ENCODE measurements at regions not wholly inside any gene's neighbourhood (a gene's known extent, or its start where the extent isn't known, plus 50 kb on each side); places are given as distances from the start of the nearest gene placed in this dataset.

DNA sequence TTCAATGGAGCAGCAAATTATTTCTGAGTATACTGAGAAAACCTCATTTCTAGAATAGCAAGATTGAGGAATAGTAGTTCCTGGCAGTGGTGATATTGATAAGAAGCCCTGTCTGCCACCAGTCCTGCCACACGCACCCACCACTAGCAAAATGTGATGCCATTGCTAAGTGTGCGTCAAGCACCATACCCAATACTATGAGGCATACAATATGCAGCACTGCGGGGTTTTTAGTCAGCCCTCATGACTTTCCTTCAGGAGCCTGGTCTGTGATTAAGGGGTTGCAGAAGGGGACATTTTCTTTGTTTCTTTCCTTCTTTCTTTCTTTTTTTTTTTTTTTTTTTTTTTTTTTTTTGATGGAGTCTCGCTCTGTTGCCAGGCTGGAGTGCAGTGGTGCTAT is 128.7 kb upstream of the USP38 start:
- no peak for DNase-seq (ENCODE audit: low read depth in 2 of 3, low spot score in 2 of 3)

DNA sequence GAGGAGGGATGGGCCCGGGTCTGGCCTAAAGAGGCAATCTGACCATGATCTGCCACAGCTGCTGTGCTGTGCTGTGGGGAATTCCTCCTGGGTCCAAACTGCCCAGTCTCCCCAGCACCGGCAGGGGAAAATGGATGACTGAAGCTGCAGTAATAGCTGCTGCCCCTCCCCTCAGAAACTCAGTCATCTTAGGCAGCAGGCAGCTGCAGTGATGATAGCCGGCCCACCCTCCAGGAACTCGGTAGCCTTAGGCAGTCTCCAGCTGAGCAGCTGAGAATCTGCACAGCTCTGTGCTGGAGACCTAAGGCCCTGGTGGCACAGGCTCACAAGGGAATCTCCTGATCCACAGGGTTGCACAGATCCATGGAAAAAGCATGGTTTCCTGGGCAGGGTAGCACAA is 113.4 kb upstream of the USP38 start:
- no peak for DNase-seq (ENCODE audit: low read depth in 2 of 3, low spot score in 2 of 3)

DNA sequence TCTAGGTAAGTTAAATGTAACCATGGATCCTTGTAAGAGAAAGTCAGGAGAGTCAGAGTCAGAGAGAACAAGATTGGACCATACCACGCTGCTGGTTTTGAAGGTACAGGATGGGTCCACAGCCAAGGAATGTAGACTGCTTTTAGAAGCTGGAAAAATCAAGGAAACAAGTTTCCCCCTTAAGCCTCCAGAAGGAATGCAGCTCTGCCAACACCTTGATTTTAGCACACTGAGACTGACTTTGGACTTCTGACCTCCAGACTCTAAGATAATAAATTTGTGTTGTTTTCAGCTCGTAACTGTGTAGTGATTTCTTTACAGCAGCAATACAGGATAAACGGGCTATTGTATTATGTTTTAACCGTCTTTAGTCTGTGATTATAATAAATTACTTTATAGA is 108.0 kb upstream of the USP38 start:
- DNase-seq (ENCODE audit: low read depth in 2 of 3, low spot score in 2 of 3) = no peak

DNA sequence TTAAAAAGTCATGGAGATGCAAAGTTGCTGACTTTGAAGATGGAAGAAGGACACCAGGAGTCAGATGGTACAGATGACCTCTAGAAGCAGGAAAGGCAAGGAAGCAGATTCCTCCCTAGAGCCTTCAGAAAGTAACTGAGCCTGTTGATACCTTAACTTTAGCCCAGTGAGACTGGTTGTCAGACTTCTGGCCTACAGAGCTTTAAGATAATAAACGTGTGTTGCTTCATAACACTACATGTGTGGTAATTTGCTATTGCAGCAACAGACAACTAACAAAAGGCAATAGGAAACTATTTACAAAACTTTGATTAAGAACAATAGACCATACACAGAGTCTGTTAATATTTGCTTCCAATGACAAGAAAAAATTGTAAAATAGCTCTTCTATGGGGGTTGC is 102.0 kb upstream of the USP38 start:
- DNase-seq (ENCODE audit: low read depth in 2 of 3, low spot score in 2 of 3) = no peak

DNA sequence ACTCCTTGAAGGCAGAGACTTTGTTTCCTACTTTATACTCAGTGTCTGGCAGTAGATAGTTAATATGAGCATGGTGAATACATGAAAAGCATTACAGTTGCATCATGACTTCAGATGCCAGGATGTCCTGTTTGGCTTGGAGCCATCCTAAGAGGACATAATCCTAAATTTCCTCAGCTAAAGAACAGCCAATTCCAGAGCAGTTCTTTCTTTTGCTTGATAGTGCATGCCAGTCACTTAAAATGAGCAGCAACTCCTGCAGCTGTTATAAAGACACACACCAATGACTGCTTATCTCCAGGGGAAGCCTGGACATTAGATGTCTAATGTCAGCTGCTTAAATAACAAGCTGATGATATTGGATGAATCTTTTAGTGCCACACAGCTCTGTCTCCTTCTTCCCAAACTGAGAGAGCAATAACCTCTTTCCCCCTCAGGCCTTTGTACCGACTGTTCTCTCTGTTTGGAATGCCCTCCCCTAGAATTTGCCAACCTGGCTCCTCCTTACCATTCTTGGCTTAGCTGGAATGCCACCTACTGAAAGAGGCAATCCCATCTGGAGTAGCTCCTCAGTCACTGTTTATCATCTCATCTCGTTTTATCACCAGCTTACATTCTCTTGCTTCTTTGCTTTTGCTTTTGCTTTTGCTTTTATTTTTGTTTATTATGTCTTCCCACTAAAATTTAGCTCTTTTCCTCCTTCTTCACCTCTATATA is 100.8 kb upstream of the USP38 start:
- no peak for DNase-seq (ENCODE audit: low read depth in 2 of 3, low spot score in 2 of 3)

DNA sequence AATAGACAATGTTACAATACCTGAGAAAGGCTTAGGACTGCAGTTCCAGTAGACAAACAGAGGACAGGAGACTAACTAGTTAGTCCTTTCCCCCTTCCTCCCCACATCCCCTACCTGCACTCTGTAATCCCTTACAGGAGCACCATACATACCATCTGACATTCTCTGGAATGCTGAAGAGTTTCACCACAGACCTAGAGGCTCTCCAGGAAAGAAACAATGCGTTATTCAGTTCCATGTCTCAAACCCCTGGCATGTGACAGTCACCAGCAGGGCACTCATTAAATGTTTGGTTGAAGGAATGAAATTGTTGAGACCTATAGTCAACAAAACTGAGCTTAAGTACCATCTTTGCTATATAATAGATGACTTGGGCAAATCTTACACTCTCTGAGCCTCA is 100.2 kb upstream of the USP38 start:
- no peak for DNase-seq (ENCODE audit: low read depth in 2 of 3, low spot score in 2 of 3)

DNA sequence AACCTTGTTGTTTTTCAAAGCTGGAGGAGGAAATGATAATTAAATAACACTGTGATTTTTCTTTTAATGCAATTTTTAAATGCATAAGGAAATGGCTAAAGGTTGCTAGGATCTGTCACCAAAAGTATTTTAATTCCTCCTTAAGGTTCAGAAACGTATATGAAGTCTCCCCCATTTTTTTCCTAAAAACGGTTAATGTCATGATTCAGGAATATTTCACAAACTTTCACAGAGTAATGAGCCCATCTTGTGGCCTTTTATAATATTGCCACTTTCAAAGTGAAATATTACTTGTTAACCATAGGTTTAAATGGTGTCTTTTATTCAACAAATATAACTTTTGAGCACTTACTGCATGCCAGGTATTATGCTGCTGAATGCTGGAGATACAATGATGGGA is 99.5 kb upstream of the USP38 start:
- peak in 2 of 3 donors; percentile 5 to 25 for DNase-seq (ENCODE audit: low read depth in 2 of 3, low spot score in 2 of 3)

DNA sequence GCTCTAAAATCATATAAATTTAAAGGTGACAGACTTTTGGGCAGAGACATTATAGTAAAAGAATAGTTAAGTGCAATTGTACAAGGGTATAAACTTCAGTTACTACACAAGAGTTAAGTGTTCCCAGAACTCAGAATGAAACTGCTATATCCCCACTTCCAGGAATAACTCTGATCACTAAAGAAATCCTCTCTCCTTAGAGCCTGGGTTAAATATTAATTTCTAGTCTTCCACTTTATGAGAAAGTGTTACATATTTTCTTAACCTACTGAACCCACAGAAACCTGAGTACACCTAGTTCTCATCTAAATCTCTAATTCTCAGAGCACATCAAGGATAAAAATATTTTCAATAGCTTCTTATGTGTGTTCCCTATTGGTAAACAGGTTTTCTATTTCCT is 99.1 kb upstream of the USP38 start:
- no peak for DNase-seq (ENCODE audit: low read depth in 2 of 3, low spot score in 2 of 3)

DNA sequence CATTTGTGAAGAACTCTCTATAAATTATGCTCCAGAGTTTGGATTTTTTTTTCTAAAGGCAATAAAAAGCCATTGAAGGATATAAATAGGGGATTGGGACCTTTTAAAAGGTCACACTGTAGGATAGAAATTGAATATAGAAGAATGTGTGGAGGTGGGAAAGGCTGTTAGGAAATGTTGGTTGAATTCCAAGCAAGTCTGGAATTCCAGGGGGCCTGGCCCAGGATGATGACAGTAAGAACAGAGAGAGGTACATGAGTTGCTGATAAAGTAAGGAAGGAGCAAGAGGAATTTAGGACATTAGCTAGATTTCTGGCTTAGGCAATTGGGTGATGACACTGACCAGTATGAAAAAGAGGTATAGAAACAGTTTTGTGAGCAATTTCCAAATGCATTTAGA is 95.4 kb upstream of the USP38 start:
- DNase-seq (ENCODE audit: low read depth in 2 of 3, low spot score in 2 of 3) = no peak

DNA sequence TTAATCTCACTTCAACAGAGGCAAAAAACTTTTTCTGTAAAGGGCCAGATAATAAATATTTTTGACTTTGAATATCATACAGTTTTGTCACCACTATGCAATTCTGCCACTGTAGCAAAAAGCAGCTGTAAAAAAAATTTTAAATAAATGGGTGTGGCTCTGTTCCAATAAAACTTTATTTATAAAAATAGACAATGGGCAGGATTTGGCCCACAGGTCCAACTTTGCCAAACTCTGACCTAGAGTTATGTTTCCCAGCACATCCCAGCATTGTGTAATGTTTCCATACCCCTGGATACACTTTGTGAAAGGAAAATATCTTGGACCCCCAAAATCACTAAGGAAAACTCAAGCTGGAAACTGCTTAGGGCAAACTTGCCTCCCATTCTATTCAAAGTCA is 94.9 kb upstream of the USP38 start:
- no peak for DNase-seq (ENCODE audit: low read depth in 2 of 3, low spot score in 2 of 3)

DNA sequence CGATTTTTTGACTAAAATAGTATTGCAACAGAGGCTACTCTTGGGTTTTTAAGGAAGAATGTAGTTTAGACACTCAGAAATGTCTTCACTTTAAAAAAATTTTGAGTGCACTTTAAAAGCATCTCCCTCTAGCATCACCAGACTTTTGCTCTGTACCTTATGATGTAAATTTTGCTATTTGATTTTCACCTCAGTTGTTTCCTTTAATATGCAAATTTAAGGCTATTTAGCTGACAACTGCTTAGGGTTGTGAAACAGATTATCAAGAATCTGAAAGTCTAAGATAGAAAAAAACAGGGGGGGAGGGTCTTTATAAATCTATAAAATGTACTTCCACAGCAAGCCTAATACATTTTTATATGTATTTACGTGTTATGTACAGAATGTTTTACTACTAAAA is 92.9 kb upstream of the USP38 start:
- DNase-seq (ENCODE audit: low read depth in 2 of 3, low spot score in 2 of 3) = no peak

DNA sequence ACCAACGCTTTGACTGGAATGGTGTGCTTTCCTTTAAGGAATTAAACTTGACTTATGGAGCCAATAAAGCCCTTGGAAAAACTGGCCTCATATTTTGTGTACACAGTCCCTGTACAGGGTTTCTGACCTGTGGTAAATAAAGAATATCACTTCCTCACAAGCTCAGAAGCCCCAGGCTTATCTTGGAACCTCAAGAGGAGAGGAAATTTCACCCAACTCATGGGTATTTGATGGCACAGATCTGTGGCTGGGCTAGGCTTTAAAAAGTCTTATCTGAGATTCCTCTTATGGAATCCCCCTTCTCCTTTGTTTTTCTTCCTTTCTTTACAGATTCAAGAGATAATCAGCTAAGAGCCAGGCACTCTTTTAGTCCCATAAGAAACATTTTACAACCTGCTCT is 89.3 kb upstream of the USP38 start:
- peak in 1 of 3 donors; percentile 3 for DNase-seq (ENCODE audit: low read depth in 2 of 3, low spot score in 2 of 3)

DNA sequence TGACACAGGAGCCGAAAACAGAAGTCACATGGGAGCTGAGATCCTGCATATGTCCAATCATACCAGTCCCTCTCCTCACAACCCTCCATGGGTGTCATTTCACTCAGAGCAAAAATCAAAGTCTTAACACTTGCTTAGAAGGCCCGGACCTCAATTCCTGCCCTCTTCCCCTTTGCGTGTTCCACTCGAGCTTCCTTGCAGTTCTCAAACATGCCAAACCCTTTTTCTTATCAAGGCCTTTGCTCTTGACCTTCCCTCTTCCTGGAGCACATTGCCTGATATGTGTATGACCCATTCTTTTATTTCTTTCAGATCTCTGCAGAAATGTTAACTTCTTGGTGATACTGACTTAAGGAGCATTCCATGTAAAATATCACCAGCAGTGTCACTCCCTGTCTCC is 87.0 kb upstream of the USP38 start:
- no peak for DNase-seq (ENCODE audit: low read depth in 2 of 3, low spot score in 2 of 3)

DNA sequence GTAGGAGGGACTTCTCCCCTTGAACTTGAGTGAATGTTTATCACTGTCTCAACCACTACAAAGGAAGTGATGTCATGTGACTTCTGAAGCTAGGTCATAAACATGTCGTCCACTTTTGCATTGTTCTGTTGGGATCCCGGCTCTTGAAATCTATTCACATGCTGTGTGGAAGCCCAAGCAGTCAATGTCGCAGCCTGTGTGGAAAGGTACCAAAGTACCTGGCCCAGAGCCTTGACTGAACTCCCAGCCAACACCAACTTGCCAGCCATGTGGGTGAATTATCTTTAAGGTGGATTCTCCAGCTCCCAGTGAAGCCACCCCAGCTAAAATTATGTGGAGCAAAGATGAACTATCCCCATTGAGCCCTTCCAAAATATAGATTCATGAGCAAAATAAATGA is 85.0 kb upstream of the USP38 start:
- DNase-seq (ENCODE audit: low read depth in 2 of 3, low spot score in 2 of 3) = no peak

DNA sequence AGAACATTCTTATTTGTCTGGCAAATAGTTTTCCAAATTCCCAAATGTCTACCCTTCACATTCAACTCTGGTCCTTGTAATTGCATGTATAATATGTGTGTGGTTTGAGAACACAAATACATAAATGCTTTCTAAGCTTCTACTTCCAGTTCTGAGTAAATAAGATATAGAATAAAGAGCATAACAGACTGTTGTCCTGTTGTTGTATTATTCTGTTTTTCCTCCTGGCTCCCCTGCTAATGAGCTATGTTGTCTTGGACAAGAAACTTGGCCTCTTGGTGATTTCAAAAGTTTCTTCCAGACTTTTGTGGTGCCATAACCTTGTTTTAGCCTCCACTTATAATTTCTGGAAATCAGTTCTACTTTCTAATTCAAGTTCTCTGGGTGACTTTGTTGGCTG is 75.3 kb upstream of the USP38 start:
- no peak for DNase-seq (ENCODE audit: low read depth in 2 of 3, low spot score in 2 of 3)

DNA sequence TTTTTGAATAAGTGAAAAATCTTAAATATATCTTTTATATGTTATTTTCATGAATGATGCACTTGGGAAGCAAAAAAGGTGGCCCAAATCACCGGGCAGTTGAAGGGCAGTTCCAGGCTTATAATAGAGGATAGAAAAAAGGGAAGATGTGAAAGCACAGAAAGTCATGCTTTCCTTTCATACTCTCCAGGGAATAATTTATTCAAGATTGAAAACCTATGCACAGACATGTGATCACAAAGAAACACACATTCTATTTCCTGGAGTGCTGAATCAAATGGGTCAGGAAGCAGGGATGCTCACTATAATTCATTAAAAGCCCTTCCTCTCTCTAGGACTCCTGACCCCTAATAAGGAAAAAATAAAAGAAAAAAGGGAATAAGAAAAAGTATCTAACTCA is 66.1 kb upstream of the USP38 start:
- DNase-seq (ENCODE audit: low read depth in 2 of 3, low spot score in 2 of 3) = no peak

DNA sequence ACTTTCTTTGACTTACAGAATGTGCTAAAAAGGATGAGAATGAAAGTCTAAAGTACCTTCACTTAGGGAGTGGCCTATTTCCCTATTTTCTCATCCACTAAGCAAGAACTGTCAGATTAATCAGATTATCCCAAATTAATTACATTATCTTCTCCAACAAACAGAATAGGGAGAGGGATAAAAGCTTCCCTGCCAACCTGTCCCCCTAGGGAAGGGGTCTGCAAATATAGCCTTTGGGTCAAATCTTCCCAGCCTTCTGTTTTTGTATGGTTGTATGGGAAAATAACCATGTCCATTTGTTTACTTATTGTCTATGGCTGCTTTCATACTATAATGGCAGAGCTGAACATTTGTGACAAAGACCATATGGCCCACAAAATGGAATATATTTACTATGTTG is 57.1 kb upstream of the USP38 start:
- DNase-seq (ENCODE audit: low read depth in 2 of 3, low spot score in 2 of 3) = no peak

DNA sequence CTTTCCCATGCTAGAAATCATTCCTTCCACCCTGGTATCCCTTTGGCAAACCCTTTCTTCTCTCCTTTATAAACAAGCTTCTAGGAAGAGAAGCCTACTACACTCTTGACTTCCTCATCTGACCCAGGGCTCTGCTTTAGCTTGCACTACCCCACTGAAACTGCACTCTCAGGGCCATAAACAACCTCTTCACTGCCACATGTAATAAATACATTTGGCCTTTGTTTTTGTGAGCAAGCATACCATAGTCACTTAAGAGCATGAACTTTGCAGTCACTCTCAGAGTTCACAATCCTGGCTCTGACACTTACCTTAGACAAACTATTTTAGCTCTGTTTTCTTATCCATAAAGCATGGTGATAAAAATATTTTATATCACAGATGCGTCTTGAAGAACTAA is 50.7 kb upstream of the USP38 start:
- DNase-seq (ENCODE audit: low read depth in 2 of 3, low spot score in 2 of 3) = no peak

All from hematopoietic multipotent progenitor cell (in vitro differentiated cells).